Left ventricle myocardium inferior (tissue), 1 donor: ENCODE measurements at regions not wholly inside any gene's neighbourhood (a gene's known extent, or its start where the extent isn't known, plus 50 kb on each side); places are given as distances from the start of the nearest gene placed in this dataset.

Source experiments
- DNase-seq: peaks from one replicate; pipeline ENCODE4 v3.0.0-alpha.2; 2020
- H3K27ac ChIP-seq: fragments of 200-600 bp; replicated peaks from 2 replicates; pipeline ENCODE4 v1.8.0; 2021
- H3K27me3 ChIP-seq: fragments of 200-600 bp; 2 replicates; pipeline ENCODE4 v1.8.0; 2021; ENCODE audit warnings: low read depth
- H3K36me3 ChIP-seq: fragments of 200-600 bp; 2 replicates; pipeline ENCODE4 v1.8.0; 2021
- H3K4me1 ChIP-seq: fragments of 200-600 bp; 2 replicates; pipeline ENCODE4 v1.8.0; 2021
- H3K4me3 ChIP-seq: fragments of 200-600 bp; 2 replicates; pipeline ENCODE4 v1.8.0; 2021; ENCODE audit warnings: mild to moderate bottlenecking, moderate library complexity
- H3K9me3 ChIP-seq: fragments of 200-600 bp; replicated peaks from 2 replicates; pipeline ENCODE4 v1.8.0; 2021
- intact Hi-C: fragments of 100-400 bp; cut with micrococcal nuclease; formaldehyde crosslinking; loops from one replicate; pipeline ENCODE4 v1.11.0; 2022
- TF ChIP-seq, protein P1 (sequence below): fragments of 200-600 bp; IDR thresholded peaks from 2 replicates; pipeline ENCODE4 v1.8.0; 2021; ENCODE audit warnings: antibody characterized with exemption, mild to moderate bottlenecking, borderline replicate concordance
- donor health status: DM: no; HTN: yes; CAD: no; lungs with severe emphysema.

GRCh38 chr2:131413785-131414184, 49.8 kb upstream of the RAB6D start:
- Histone ChIP-seq H3K4me3 (no peak overlapping the region), H3K27ac (no peak overlapping the region)
- TF ChIP-seq, protein P1, sequence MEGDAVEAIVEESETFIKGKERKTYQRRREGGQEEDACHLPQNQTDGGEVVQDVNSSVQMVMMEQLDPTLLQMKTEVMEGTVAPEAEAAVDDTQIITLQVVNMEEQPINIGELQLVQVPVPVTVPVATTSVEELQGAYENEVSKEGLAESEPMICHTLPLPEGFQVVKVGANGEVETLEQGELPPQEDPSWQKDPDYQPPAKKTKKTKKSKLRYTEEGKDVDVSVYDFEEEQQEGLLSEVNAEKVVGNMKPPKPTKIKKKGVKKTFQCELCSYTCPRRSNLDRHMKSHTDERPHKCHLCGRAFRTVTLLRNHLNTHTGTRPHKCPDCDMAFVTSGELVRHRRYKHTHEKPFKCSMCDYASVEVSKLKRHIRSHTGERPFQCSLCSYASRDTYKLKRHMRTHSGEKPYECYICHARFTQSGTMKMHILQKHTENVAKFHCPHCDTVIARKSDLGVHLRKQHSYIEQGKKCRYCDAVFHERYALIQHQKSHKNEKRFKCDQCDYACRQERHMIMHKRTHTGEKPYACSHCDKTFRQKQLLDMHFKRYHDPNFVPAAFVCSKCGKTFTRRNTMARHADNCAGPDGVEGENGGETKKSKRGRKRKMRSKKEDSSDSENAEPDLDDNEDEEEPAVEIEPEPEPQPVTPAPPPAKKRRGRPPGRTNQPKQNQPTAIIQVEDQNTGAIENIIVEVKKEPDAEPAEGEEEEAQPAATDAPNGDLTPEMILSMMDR = no peak

More at GRCh38 chr2:131413785-131414184, 49.8 kb upstream of the RAB6D start:
- intact Hi-C loops = no loop called here
- no peak for DNase-seq
- Histone ChIP-seq H3K4me1 (no peaks in the 10 kb centered on the region), H3K9me3 (no peaks in the 10 kb centered on the region), H3K27me3 (peaks cover 47% of the 10 kb centered on the region), H3K36me3 (no peaks in the 10 kb centered on the region)
